GM18873 (cell line): ENCODE measurements at regions not wholly inside any gene's neighbourhood (a gene's known extent, or its start where the extent isn't known, plus 50 kb on each side); places are given as distances from the start of the nearest gene placed in this dataset.
"Not testable (repeated sequence)": the region's sequence is repeated elsewhere in the genome, so short reads cannot be mapped to it uniquely, and the experiment has no call there.

Experiments
- ATAC-seq: cut with Tn5 transposase; IDR thresholded peaks from one replicate; pipeline ENCODE4 v1.9.1; 2021; ENCODE audit warnings: mild to moderate bottlenecking, moderate library complexity, moderate number of reproducible peaks; ENCODE audit not compliant: unreplicated experiment, low FRiP score

DNA sequence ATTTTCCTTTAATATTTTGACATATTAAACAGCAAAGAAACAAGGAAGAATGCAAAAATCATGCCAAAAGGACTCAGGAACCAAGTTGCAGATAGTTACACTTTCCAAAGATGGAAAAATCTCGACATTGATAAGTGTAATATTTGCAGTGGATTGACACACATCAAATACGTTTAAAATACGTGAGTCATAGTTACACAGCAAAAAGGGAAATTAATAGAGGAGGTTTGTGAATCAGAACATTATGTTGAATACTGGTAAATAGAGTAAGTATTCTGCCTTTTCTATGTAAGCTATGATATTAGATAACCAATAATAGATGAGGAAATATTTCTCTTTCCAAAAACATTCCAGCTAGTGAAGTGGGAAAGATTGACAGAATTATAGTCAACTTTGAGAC lies 1761.3 kb upstream of the IGFBP7 start:
- no peak for ATAC-seq

DNA sequence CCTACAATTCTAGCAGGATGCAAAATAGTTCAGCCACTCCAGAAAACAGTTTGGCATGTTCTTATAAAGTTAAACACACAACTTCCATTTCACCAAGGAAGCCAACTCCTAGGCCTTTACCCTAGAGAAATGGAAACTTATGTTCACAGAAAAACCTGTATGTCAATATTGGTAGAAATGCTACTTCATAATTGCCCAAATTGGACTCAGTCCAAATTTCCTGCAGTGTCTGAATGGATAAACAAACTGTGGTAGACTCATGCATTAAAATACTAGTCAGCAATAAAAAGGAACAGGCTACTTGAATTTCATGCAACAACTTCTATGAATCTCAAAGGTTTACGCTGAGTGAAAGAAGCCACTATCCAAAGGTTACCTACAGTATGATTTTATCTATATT lies 1738.8 kb upstream of the IGFBP7 start:
- no peak for ATAC-seq

DNA sequence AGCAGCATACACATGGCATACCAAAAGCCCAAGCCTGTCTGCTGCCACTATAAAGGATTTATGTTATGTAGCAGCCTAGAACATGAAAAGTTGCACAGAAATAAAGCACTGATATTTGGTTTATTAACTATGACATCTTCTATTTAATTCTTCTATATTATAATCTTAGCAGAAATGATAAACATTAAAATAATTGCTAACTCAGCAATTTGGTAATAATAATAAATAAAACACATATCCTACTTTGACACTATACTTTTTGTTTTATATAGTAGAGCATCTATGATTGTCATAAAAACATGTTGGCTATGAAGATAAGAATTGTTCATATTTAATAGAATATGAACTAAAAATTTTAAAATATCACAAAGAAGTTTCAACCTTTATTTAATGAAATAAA lies 1733.3 kb upstream of the IGFBP7 start:
- no peak for ATAC-seq

DNA sequence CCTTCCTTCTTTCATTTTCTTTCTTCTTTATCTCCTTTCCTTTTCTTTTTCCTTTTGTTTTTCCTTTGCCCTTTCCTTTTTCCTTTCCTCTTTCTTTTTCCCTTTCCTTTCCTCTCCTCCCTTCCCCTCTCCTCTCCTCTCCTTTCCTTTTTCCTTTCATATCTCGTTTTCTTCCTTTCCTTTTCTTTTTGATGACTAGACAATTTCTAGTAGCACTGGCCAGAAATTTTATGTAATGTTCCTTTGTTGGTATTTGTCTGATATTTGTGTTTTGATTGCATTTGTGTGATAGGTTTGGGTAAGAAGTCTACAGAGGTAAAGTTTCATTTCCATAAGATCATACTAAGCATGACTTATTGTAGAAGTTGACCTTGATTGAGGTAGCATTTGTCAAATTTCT lies 1722.9 kb upstream of the IGFBP7 start:
- no peak for ATAC-seq

DNA sequence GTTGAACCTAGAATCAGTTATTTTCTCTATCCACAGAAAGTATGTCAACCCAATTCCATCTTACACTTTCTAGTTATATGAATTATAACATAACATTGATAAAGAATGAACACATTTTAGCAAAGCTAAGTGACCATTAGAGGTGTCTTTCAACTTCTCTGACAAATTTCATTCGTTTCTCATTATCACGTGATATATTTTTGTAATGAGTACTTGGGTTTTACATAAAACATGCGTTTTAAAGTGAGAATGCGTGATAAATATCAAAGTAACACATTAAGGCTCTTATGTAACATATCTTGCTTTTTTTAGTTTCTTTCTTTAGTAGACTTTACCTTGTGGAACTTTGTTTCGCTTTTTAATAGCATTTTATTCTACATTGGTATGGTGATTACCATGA lies 1715.1 kb upstream of the IGFBP7 start:
- no peak for ATAC-seq

DNA sequence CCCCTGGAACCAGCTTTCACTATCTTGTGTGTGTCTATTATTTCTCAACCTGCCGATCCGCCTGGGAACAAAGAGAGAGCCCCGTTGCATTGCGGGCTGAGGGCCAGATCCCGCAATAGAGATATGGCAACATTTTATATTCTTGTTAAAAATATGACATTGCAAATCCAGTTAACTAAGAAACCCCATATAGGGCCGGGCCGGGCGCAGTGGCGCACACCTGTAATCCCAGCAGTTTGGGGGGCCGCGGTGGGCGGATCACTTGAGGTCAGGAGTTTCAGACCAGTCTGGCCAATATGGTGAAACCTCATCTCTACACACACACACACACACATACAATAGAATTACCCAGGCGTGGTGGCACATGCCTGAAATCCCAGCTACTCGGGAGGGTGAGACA lies 1708.4 kb upstream of the IGFBP7 start:
- ATAC-seq, result not testable (repeated sequence)

DNA sequence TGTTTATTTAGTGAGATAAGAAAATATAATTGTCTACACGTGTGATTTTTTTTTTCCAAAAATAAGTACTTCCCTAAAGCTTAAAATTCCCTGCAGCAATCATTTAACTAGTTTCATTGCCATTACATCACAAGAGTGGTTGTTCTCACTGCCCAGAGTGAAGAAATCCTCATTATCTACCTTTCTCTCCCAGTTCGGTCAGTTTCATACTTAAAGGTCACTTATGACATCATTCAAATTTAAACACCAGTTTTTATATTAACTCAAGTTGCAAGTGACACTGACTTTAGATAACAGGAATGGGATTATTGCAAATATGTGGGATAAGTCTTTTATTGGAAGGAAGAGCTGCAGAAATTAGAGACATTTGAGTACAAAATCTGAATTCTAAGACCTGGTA lies 1699.8 kb upstream of the IGFBP7 start:
- ATAC-seq, result no peak

DNA sequence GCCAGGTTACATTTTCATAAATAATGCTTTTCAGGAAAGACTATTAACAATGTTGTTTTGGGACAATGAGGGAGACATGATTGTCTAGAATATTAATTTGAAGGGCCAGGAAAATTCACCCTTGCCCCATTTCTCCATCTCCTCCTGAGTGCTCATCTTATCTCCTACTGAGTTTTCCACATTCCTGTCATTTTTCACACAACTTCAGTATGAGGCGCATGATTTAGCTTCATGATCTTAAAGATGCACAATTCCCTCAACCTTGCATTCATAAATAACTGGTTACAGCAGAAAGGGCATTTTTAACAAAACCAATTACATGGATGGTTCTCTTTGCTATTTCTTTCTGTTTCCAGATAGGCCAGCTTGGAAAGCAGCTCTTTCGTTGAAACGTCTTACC lies 1699.2 kb upstream of the IGFBP7 start:
- ATAC-seq, result no peak

DNA sequence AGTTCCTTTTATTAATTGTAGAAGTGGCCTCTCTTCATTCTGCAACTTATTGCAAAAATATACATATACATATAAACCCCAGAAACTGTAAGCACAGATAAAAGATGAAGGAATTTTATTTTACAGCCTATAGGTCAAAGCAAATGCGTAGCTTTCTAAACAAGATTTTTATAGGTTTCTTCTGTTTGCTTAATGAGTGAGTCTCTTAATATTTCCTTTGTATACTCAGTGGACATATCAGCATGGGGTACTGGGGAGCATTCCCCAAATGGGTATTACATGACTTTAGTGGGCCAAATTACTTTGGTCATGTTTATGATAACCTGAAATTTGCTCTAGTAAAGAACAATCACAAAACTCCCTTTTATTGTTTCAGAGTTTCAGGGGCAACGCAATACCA lies 1698.6 kb upstream of the IGFBP7 start:
- no peak for ATAC-seq

DNA sequence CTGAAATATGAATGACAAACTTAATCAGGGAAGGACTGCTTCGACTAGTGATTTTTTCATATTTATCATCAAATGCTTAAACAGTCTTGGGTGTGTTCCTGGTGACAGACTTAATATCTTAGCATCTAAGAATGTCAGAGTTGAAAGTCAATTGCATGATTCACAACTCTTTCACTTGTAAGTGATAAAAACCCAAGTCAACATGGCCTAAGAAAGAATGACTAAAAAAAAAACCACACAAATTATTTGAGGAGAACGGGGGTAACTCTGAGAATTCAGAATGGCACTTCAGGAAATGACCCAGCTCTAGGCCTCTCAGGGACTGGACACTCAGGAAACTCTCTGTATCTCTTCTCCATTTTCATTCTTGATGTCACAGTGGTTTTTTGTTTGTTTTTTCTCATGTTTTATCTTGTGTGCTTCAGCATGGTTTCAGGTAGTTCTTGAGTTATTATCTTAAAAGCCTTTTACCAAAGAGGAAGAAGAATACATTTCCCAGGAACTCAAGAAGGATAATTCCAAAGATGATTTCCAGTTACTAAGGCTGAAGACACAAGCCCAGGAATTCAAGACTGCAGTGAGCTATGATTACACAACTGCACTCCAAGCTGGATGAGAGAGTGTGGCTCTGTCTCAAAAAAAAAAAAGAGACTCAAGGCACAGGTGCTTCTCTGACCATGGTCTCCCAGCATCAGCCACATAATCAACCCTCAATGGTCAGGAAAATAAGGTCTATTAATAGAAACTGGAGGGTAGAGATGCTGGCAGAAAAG lies 1697.8 kb upstream of the IGFBP7 start:
- ATAC-seq, result no peak

DNA sequence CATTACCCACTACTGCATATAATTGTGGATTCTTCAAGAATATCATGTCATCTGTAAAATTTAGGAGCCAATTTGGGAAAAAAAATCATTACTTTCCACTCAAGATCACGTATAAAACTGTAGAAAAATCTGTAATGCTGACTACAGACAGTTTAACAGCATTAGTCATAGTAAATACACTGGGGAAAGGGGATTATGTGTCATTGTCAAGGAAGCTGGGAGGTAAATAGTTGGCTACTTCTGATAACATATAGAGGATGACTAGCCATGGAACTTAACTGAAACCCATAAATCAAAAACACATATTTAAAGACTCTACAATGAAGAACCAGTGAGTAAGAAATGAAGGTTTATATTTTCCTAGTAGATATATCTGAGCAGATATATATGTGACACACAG lies 1666.4 kb upstream of the IGFBP7 start:
- ATAC-seq, result no peak

DNA sequence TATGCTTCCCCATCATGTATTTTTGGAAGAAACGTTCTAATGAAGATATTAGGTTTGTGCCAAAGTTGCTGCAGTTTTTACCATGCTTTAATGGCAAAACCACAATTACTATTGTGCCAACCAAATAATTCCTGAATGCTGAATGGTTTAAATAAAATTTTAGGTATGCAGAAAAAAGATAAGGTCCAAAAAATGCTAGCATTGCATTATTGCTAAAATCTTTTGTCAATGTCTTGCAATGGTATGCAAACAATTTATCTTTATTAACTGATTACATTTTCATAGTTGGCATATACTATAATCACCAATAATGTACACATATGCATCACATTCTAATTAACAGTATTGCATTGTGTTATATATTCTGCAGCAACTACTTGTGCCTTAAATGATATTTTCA lies 1657.4 kb upstream of the IGFBP7 start:
- ATAC-seq, result no peak

DNA sequence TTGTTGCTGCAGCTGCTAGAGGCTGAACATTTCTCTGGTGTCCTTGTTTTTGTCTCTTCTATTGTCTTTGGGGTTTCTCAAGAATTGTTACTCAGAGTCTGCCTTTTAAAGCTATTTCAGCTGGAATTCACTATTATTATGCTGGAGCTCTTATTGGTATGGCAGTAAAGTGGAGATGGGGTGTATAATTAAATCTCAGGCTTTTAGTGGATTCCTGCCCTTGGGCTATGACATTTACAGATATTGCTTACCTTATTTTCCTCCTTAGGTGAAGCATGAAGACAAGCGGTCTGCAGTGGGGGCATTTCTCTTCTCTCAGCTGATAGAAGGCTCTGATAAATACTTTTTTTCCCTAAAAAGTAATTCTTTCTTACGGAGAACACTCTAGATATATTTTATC lies 1656.6 kb upstream of the IGFBP7 start:
- no peak for ATAC-seq

DNA sequence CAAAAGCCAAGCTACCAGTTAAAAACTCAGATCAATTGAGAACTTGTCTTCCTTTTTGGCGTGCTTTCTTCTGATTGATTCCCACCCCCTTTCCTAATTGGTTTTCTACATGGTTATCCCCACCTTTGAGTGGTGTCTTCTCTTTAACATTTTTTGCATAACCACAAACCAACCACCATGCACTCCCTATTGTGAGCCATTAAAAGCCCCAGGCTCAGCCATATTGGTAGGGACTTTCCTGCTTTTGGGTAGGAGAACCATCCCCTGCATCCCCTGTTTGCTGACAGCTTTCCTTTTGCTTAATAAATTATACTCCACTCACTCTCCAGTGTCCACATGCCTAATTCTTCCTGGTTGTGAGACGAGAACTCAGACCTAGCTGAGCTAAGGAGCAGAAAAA lies 1651.4 kb upstream of the IGFBP7 start:
- ATAC-seq, result no peak

DNA sequence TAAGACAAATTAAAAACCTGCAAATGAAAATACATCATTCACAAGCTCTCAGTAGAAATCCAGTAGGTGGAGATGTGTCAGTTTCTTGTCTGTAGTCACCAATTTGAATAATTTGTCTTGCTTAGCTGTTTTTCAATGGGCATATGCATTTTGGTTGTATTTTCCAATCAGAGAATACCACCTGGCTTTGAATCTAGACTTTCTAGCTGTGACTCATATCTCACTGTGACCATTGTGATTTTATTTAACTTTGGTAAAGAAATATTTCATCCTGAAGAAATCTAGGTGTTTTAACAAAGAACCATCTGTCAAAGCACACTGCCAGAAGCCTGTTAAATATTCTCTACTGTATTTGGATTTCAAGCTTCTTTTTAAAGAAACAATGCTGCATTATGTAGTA lies 1650.6 kb upstream of the IGFBP7 start:
- no peak for ATAC-seq

DNA sequence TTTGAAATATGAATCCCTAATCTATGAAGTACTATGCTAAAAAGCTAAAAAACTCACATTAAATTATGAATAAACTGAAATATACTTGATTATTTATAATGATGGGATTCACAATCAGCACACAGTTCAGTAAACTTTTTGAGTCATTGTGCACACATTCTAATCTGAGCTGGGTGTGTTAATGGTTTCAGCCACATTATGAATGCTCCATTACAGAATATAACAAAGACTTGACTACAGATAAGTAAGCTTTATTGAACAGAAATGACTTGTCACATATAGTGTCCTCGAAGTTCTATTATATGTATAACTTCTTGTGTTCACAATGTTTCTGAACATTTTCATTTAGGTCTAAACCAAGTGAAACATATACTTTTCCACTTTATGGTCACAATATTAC lies 1649.9 kb upstream of the IGFBP7 start:
- no peak for ATAC-seq

DNA sequence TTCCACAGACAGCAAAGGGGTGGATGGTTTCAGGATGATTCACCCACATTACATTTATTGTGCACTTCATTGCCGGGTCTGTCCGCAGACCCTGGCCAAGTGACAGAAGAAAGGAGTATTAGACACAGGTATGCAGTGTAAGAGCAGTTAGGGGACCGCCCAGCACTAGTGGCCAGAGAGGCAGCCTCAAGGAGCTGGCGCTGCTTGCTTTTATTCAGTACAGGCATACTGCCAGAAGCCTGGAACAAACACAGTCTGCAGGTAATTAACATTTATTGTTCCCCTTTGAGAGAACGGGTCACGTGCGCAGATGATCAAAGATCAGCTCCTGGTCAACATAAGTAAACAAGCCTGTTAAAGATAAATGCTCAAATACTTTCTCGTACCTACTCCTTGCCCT lies 1639.0 kb upstream of the IGFBP7 start:
- ATAC-seq, result no peak

DNA sequence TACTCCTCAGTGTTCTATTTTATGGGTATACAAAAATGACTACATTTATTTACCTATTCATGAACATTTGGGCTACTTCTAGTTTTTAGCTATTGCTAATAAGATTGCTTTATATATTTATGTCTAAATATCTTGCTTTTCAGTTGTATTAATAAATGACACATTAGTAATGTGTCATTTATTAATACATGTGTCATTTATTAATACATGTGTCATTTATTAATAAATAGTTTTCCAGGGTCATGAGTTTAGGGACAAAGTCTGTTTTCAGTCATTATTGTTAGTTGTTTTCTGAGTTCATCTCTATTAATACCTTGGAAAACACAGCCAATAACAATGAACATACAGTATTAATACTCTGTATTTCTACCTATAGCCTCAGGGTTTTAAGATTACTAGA lies 1630.7 kb upstream of the IGFBP7 start:
- ATAC-seq, result no peak

DNA sequence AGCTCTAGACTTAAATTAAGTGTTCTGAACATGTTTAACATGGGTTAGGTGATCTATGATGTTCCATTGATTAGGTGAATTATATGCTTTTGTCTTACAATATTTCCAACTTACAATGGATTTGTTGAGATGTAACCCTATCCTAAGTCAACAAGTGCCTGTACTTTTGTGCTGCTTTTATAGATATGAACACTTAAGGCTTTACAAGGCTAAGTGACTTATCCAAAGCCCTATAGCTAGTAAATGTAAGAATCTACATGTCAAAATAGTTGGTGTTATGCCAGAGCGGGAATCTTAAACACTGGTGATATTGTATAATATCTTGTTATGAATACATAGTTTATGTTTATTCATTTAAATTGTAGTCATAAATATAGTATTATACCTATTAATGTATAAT lies 1629.1 kb upstream of the IGFBP7 start:
- ATAC-seq, result no peak

DNA sequence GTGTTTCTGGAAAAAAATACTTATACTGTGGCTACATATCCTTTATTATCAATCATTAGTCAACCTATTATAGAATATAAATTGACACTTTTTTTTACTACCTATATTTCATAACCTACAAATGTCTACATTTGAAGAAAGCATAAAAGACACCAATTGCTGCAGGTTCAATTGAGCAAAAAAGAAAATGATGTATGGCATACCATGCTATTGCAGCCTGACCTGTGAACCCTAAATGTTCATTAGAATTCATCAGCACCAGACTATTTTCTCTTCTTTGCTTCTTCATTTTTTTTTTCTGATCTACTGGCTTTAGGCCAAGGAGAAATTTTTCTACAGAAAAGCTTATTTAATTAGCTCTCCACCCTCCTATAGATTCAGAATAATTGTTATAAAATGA lies 1628.2 kb upstream of the IGFBP7 start:
- ATAC-seq, result no peak

DNA sequence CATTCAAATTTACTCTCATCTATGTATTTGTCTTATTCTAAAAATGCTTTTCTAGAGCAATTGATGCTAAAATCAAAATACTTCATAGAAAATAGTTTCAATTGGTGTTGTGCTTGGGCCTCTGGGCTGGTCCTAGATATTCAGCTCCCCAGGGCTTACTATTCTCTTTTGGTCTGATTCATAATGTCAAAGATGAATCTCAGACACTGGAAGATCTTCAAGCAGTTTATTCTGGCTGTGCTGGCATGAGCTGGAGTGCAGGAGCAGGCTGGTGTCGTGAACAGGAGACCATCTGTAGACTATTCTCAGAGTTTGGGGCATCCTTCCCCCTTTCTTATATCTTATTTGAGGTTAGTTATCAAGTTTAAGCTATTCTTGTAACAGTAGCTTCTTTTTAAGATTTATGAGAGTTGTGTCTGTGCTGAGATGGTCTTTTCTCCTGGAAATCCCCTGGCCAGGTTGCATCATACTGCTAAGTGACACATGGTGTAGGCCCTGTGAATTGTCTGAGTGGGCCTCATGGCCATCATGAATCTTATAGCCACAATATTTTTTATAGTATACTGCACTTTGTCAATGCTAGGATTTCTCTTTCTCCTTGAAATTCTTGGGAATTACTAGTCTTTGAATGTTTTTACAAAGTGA lies 1624.0 kb upstream of the IGFBP7 start:
- ATAC-seq, result peak; percentile 39

DNA sequence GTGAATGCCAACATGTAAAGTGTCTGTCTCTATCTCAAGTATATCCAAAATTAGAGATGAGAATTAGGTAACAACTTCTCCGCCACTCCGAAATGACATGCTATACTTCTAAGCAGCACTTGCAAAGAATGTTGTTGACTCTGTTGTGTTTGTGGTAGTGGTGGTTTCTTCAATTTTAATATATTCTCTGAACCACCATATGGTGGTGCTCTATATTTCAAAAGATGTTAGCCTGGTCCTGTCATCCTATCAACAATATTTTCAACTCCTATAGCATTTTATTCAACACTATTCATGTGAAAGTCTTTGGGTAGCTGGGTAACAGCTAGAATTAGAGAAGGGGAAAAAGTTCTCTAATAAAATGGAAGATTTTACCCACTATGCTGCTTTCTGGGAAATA lies 1622.8 kb upstream of the IGFBP7 start:
- no peak for ATAC-seq
